Ovary (tissue), 7 donors: ENCODE measurements at regions not wholly inside any gene's neighbourhood (a gene's known extent, or its start where the extent isn't known, plus 50 kb on each side); places are given as distances from the start of the nearest gene placed in this dataset.
"Not testable (repeated sequence)": the region's sequence is repeated elsewhere in the genome, so short reads cannot be mapped to it uniquely, and the experiment has no call there.

Source experiments
- DNase-seq, 5 donors: peaks; one replicate each; pipeline ENCODE4 v3.0.0-alpha.2; 2019 to 2020
- H3K27ac ChIP-seq, 2 donors: fragments of 200-600 bp; one replicate each; pipeline versions ENCODE4 v1.5.1 to v1.8.0; 2019 to 2022
- H3K27me3 ChIP-seq: fragments of 200-600 bp; one replicate; pipeline ENCODE4 v1.8.0; 2022
- H3K36me3 ChIP-seq: fragments of 200-600 bp; sonication (generic); one replicate; pipeline ENCODE4 v1.5.1; 2019
- H3K4me1 ChIP-seq: one replicate; pipeline ENCODE4 v1.8.1; 2013; ENCODE audit warnings: mild to moderate bottlenecking, moderate library complexity; ENCODE audit not compliant: insufficient read depth
- H3K4me3 ChIP-seq: fragments of 200-600 bp; sonication (generic); one replicate; pipeline ENCODE4 v1.5.1; 2017
- H3K9me3 ChIP-seq, 2 donors: fragments of 200-600 bp in 1 of 2; sonication (generic) in 1 of 2; one replicate each; pipeline versions ENCODE4 v1.5.1 to v1.8.1; 2013 to 2019; ENCODE audit warnings: mild to moderate bottlenecking in 1 of 2, moderate library complexity in 1 of 2
- EP300 ChIP-seq: sonication (generic); formaldehyde crosslinking; IDR thresholded peaks from one replicate; pipeline ENCODE4 v1.6.1; 2017; ENCODE audit warnings: antibody characterized with exemption
- POLR2A ChIP-seq: fragments of 450-650 bp; IDR thresholded peaks from one replicate; pipeline ENCODE4 v1.6.1; 2017; ENCODE audit warnings: antibody characterized with exemption, mild to moderate bottlenecking, moderate library complexity
- WGBS, 3 donors: extraction: QIAGEN DNeasy Blood & Tissue Kit in 1 of 3; methylation state at CpG; one replicate each; pipeline versions ENCODE4 v1.1.5 to v1.1.7; 2013 to 2017; 5-methylcytosine and 5-hydroxymethylcytosine counted together
- intact Hi-C, 4 donors: fragments of 100-400 bp; cut with DNase I; formaldehyde crosslinking; loops; one replicate each; pipeline versions ENCODE4 v1.11.0 to v1.15.1; 2022 to 2023
- TF ChIP-seq, protein P1 (sequence below), 3 donors: fragments of 450-650 bp in 2 of 3; fragments of 200-600 bp in 1 of 3; IDR thresholded peaks; one replicate each; pipeline versions ENCODE4 v1.5.1 to v1.8.0; 2016 to 2022; ENCODE audit warnings: antibody characterized with exemption in 3 of 3, mild to moderate bottlenecking in 1 of 3
- donor health status: DM: no; HTN: no; CAD: no; lungs with moderate emphysema.
- donor health status: DM: no; HTN: no; CAD: no.
- donor health status: Bipolar disorder and iron deficiency.
- donor health status: DM: no; HTN: no; CAD: no.
- donor health status: DM: yes; HTN: yes; CAD: no.

DNA sequence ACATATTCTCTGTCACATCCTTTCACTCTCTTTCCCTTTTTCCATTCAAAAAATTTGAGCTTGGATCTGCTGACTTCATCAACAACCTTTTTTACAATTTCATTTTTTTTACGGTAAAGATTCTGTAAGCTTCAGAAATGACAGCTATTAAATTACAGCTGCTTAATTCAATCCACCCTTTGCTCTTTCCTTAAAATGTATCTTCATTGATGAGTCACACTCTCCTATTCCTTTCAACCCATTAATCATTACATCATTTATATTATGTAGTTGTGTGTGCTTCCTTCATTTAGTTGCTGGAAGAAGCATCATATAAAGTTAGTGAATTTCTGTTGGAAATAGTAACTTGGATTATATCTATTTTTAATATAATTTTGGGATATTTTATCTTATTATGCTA, 67.1 kb upstream of the MAGI2 start:
- 87 to 94% (median 94%) methylated on average over 1 of the region's 1 CpG for WGBS, 3 donors

DNA sequence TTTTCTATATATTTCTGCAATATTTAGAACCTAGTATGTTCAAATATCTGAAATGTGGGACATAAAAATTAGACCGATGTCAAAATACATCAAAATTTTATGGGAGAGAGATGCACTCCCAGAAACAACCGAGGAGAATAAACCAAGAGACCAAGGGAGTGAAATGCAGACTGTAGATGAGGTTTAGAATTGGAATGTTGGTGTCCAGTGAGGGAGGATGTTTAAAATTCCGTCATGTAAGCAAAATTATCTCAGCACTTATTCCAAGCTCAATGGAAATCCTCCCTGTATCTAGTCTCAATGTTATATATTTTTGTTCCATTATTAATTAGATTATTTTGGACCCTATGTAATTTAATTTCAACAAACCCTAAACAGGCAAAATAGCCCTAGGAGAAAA, 61.9 kb upstream of the MAGI2 start:
- TF ChIP-seq POLR2A (no peak), EP300 (no peak)
- TF ChIP-seq, protein P1, sequence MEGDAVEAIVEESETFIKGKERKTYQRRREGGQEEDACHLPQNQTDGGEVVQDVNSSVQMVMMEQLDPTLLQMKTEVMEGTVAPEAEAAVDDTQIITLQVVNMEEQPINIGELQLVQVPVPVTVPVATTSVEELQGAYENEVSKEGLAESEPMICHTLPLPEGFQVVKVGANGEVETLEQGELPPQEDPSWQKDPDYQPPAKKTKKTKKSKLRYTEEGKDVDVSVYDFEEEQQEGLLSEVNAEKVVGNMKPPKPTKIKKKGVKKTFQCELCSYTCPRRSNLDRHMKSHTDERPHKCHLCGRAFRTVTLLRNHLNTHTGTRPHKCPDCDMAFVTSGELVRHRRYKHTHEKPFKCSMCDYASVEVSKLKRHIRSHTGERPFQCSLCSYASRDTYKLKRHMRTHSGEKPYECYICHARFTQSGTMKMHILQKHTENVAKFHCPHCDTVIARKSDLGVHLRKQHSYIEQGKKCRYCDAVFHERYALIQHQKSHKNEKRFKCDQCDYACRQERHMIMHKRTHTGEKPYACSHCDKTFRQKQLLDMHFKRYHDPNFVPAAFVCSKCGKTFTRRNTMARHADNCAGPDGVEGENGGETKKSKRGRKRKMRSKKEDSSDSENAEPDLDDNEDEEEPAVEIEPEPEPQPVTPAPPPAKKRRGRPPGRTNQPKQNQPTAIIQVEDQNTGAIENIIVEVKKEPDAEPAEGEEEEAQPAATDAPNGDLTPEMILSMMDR (IDR thresholded peaks at IDR 0.05), result no peak
- H3K4me1 ChIP-seq, result no peaks in the 10 kb centered on the region
- no peak overlapping the region for H3K4me3 ChIP-seq
- no peak overlapping the region for H3K27ac ChIP-seq
- H3K27me3 ChIP-seq, result no peaks in the 10 kb centered on the region
- WGBS, 3 donors, result 38 to 43% (median 40%) methylated on average over 3 of the region's 3 CpGs
- intact Hi-C loops, result no loop called here
- DNase-seq, result no peak
- no peaks in the 10 kb centered on the region for H3K36me3 ChIP-seq
- H3K9me3 ChIP-seq, result no peaks in the 10 kb centered on the region

More for the DNA sequence above, 67.1 kb upstream of the MAGI2 start:
- Histone ChIP-seq H3K27me3 (no peaks in the 10 kb centered on the region), H3K9me3 (no peaks in the 10 kb centered on the region), H3K4me1 (no peaks in the 10 kb centered on the region), H3K36me3 (no peaks in the 10 kb centered on the region), H3K27ac (no peak overlapping the region), H3K4me3 (no peak overlapping the region)
- intact Hi-C loops, result no loop called here
- TF ChIP-seq EP300 (no peak), POLR2A (no peak)
- TF ChIP-seq, protein P1 (IDR thresholded peaks at IDR 0.05), result no peak
- DNase-seq, result no peak

DNA sequence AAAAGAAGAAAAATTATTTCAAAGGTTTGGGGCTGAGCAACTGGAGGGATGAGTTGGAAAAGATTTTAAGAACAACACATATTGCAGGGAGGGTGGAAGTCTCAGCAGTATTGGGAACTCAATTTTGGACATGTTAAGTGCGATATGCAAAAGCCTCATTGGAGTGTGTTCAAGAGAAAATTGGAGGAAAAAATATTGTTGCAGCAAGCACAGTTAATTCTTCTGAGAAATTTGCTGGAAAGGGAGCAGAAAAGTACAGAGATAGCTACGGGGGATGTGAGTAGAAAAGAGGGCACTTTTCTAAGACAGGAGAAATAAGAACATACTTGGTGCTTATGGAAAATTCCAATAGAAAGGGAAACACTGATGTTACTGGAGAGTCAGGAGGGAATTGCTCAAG, 59.8 kb upstream of the MAGI2 start:
- intact Hi-C loops, result no loop called here
- H3K27ac ChIP-seq, result no peak overlapping the region
- TF ChIP-seq POLR2A (no peak), EP300 (no peak)
- TF ChIP-seq, protein P1 (IDR thresholded peaks at IDR 0.05), result no peak
- no peaks in the 10 kb centered on the region for H3K36me3 ChIP-seq
- no peaks in the 10 kb centered on the region for H3K4me1 ChIP-seq
- H3K9me3 ChIP-seq, result no peaks in the 10 kb centered on the region
- no peak overlapping the region for H3K4me3 ChIP-seq
- no peak for DNase-seq
- WGBS, 3 donors, result 31 to 69% (median 48%) methylated on average over 2 of the region's 2 CpGs
- H3K27me3 ChIP-seq, result no peaks in the 10 kb centered on the region

DNA sequence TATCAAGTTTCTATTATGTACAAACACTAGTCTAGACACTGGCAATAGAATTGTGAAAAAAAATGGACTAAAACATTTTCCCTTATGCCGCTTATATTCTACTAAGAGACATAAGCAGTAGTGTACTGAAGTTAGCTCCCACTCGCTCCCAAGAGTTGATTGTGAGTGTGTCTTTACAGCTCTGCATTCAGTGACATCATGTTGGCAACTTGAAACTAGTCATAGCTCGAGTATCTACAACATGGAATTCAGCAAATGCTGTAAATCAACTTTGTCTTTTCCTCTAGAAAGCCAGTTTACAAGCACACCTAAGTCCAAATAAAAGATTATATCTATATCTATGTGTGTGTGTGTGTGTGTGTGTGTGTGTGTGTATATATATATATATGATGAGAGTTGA, 58.8 kb upstream of the MAGI2 start:
- no peak for TF ChIP-seq POLR2A
- no peak for TF ChIP-seq EP300
- TF ChIP-seq, protein P1 (IDR thresholded peaks at IDR 0.05), result no peak
- 86 to 91% (median 86%) methylated on average over 3 of the region's 3 CpGs for WGBS, 3 donors
- H3K27me3 ChIP-seq, result no peaks in the 10 kb centered on the region
- no peak for DNase-seq
- no peaks in the 10 kb centered on the region for H3K9me3 ChIP-seq
- no peak overlapping the region for H3K27ac ChIP-seq
- H3K4me3 ChIP-seq, result no peak overlapping the region
- intact Hi-C loops, result no loop called here
- no peaks in the 10 kb centered on the region for H3K36me3 ChIP-seq
- no peaks in the 10 kb centered on the region for H3K4me1 ChIP-seq

DNA sequence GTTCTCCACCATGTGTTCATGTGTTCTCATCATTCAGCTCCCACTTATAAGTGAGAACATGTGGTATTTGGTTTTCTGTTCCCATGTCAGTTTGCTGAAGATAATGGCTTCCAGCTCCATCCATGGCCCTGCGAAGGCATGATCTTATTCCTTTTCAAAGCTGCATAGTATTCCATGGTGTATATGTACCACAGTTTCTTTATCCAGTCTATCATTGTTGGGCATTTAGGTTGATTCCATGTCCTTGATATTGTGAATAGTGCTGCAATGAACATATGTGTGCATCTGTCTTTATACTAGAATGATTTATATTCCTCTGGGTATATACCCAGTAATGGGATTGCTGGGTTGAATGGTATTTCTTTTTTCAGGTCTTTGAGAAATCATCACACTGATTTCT, 57.6 kb upstream of the MAGI2 start:
- 91 to 100% (median 100%) methylated on average over 1 of the region's 1 CpG for WGBS, 3 donors
- H3K4me3 ChIP-seq, H3K36me3 ChIP-seq, H3K9me3 ChIP-seq, intact Hi-C loops, DNase-seq, H3K27ac ChIP-seq, H3K4me1 ChIP-seq, H3K27me3 ChIP-seq: not testable (repeated sequence)
